ENCODE measurements at regions not wholly inside any gene's neighbourhood (a gene's known extent, or its start where the extent isn't known, plus 50 kb on each side); places are given as distances from the start of the nearest gene placed in this dataset.

- TF ChIP-seq CTCF (IDR thresholded peaks at IDR 0.05) = no peak
- no peak overlapping the region for H3K4me2 ChIP-seq (ENCODE audit: low read length)
- H3K9ac ChIP-seq = no peak overlapping the region
- H3K27me3 ChIP-seq (ENCODE audit: control insufficient read depth, insufficient read depth, low read length) = no peaks in the 10 kb centered on the region
- no peak overlapping the region for H3K4me3 ChIP-seq (ENCODE audit: low read depth, low read length)
- no peak overlapping the region for H2AFZ ChIP-seq
- no peaks in the 10 kb centered on the region for H3K4me1 ChIP-seq
- H3K27ac ChIP-seq = no peak overlapping the region
- H3K79me2 ChIP-seq = no peaks in the 10 kb centered on the region
- H3K9me3 ChIP-seq (ENCODE audit: control insufficient read depth, low read length) = no peaks in the 10 kb centered on the region
- H3K36me3 ChIP-seq (ENCODE audit: control insufficient read depth, insufficient read depth, low read length) = no peaks in the 10 kb centered on the region
These were observed 87.8 kb upstream of the PRSS16 start for GRCh38 chr6:27159725-27160124.

DNA sequence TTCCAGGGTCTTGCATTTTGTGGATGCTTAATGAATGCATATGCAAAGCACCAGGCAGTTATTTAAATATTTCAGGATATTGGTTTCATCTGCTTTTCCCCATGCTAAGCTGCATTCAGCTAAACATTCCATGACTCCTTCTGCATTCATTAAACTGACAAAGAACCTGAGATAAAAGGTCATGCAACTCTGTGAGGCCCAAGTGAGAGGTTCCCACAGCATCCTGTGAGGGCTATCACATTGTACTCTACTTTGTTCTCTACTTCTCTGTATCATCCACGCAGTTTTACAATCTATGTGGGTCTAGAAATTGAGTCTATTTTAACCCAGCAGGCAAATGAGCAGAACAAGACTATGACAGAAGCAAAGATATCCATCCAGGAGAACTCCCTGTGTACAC is 86.4 kb upstream of the PRSS16 start:
- Histone ChIP-seq H3K4me1 (no peaks in the 10 kb centered on the region), H3K79me2 (no peaks in the 10 kb centered on the region), H3K9ac (no peak overlapping the region), H3K4me3 (ENCODE audit: low read depth, low read length) (no peak overlapping the region), H3K27me3 (ENCODE audit: control insufficient read depth, insufficient read depth, low read length) (no peaks in the 10 kb centered on the region), H3K9me3 (ENCODE audit: control insufficient read depth, low read length) (no peaks in the 10 kb centered on the region), H3K27ac (no peak overlapping the region), H3K4me2 (ENCODE audit: low read length) (no peak overlapping the region), H3K36me3 (ENCODE audit: control insufficient read depth, insufficient read depth, low read length) (no peaks in the 10 kb centered on the region), H2AFZ (no peak overlapping the region)
- TF ChIP-seq CTCF (IDR thresholded peaks at IDR 0.05) = no peak

- H3K4me2 ChIP-seq (ENCODE audit: low read length) = no peak overlapping the region
- H3K9me3 ChIP-seq (ENCODE audit: control insufficient read depth, low read length) = no peaks in the 10 kb centered on the region
- no peak for TF ChIP-seq CTCF (IDR thresholded peaks at IDR 0.05)
- no peak overlapping the region for H3K9ac ChIP-seq
- no peaks in the 10 kb centered on the region for H3K27me3 ChIP-seq (ENCODE audit: control insufficient read depth, insufficient read depth, low read length)
- no peak overlapping the region for H3K4me3 ChIP-seq (ENCODE audit: low read depth, low read length)
- H3K79me2 ChIP-seq = no peaks in the 10 kb centered on the region
- H3K36me3 ChIP-seq (ENCODE audit: control insufficient read depth, insufficient read depth, low read length) = no peaks in the 10 kb centered on the region
- no peak overlapping the region for H3K27ac ChIP-seq
- H3K4me1 ChIP-seq = no peaks in the 10 kb centered on the region
- peak overlapping the region; percentile 9 for H2AFZ ChIP-seq
These were observed 85.9 kb upstream of the PRSS16 start for GRCh38 chr6:27161603-27161945.

GRCh38 chr6:27161946-27162603 is 85.4 kb upstream of the PRSS16 start:
- Histone ChIP-seq H3K4me3 (ENCODE audit: low read depth, low read length) (no peak overlapping the region), H3K79me2 (no peaks in the 10 kb centered on the region), H3K9me3 (ENCODE audit: control insufficient read depth, low read length) (no peaks in the 10 kb centered on the region), H3K4me2 (ENCODE audit: low read length) (no peak overlapping the region), H3K4me1 (no peaks in the 10 kb centered on the region), H2AFZ (peak overlapping the region; percentile 9), H3K9ac (no peak overlapping the region), H3K27ac (no peak overlapping the region), H3K27me3 (ENCODE audit: control insufficient read depth, insufficient read depth, low read length) (no peaks in the 10 kb centered on the region), H3K36me3 (ENCODE audit: control insufficient read depth, insufficient read depth, low read length) (no peaks in the 10 kb centered on the region)
- TF ChIP-seq CTCF (IDR thresholded peaks at IDR 0.05) = peak; percentile 79

DNA sequence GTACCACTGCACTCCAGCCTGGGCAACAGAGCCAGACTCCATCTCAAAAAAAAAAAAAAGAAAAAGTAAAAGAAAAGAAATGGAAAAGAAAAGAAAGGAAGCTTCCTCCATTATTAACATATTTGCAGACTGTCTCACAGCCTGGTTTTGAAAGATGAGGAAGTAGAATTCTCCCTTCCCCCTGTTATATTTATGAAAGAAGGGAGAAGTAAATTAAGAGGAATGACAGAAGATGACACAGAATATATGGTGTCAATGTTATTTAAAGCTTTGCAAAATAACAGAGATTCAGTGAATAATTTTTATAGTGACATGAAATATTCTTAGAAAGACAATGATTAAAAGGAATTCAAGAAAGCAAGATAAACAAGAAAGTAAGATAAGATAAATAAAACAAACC is 83.7 kb upstream of the PRSS16 start:
- Histone ChIP-seq H3K4me1 (no peaks in the 10 kb centered on the region), H3K36me3 (ENCODE audit: control insufficient read depth, insufficient read depth, low read length) (no peaks in the 10 kb centered on the region), H2AFZ (no peak overlapping the region), H3K4me3 (ENCODE audit: low read depth, low read length) (no peak overlapping the region), H3K9me3 (ENCODE audit: control insufficient read depth, low read length) (no peaks in the 10 kb centered on the region), H3K79me2 (no peaks in the 10 kb centered on the region), H3K4me2 (ENCODE audit: low read length) (no peak overlapping the region), H3K9ac (no peak overlapping the region), H3K27me3 (ENCODE audit: control insufficient read depth, insufficient read depth, low read length) (no peaks in the 10 kb centered on the region), H3K27ac (no peak overlapping the region)
- TF ChIP-seq CTCF (IDR thresholded peaks at IDR 0.05) = no peak

Measured in parathyroid adenoma (tissue), 2 donors.